NCI-H1105 (cell line): ENCODE measurements at regions not wholly inside any gene's neighbourhood (a gene's known extent, or its start where the extent isn't known, plus 50 kb on each side); places are given as distances from the start of the nearest gene placed in this dataset.
"Not testable (repeated sequence)": the region's sequence is repeated elsewhere in the genome, so short reads cannot be mapped to it uniquely, and the experiment has no call there.

Experiments used
- DNase-seq: peaks from one replicate; lab custom pipeline; 2025; lab: John Stamatoyannopoulos, UW

GRCh38 chr4:33802578-33802977 lies 2441.7 kb downstream of the ARAP2 start:
- DNase-seq, result no peak

GRCh38 chr4:33825685-33826084 lies 2418.6 kb downstream of the ARAP2 start:
- DNase-seq, result no peak

- DNase-seq, result not testable (repeated sequence)
Measured at GRCh38 chr4:33829356-33829755, 2415.0 kb downstream of the ARAP2 start.

GRCh38 chr4:33831442-33832066 lies 2412.8 kb downstream of the ARAP2 start:
- no peak for DNase-seq

GRCh38 chr4:33835764-33836163 lies 2408.6 kb downstream of the ARAP2 start:
- not testable (repeated sequence) for DNase-seq

- DNase-seq, result no peak
Measured at GRCh38 chr4:33837043-33837838, 2407.1 kb downstream of the ARAP2 start.

GRCh38 chr4:33841120-33841519 lies 2403.2 kb downstream of the ARAP2 start:
- no peak for DNase-seq

- DNase-seq, result no peak
Measured at GRCh38 chr4:33850371-33850902, 2393.9 kb downstream of the ARAP2 start.

- not testable (repeated sequence) for DNase-seq
Measured at GRCh38 chr4:33853670-33854069, 2390.6 kb downstream of the ARAP2 start.

GRCh38 chr4:33864290-33864859 lies 2379.9 kb downstream of the ARAP2 start:
- no peak for DNase-seq

- no peak for DNase-seq
Measured at GRCh38 chr4:33873791-33874190, 2370.5 kb downstream of the ARAP2 start.

GRCh38 chr4:33878710-33879109 lies 2365.6 kb downstream of the ARAP2 start:
- DNase-seq, result no peak

- DNase-seq, result no peak
Measured at GRCh38 chr4:33881176-33881575, 2363.1 kb downstream of the ARAP2 start.

GRCh38 chr4:33882246-33882990 lies 2361.9 kb downstream of the ARAP2 start:
- no peak for DNase-seq

- DNase-seq, result no peak
Measured at GRCh38 chr4:33883111-33883510, 2361.2 kb downstream of the ARAP2 start.

GRCh38 chr4:33886356-33886755 lies 2358.0 kb downstream of the ARAP2 start:
- no peak for DNase-seq

- DNase-seq, result no peak
Measured at GRCh38 chr4:33890841-33891240, 2353.5 kb downstream of the ARAP2 start.

GRCh38 chr4:33911959-33912358 lies 2332.4 kb downstream of the ARAP2 start:
- DNase-seq, result no peak

- DNase-seq, result no peak
Measured at GRCh38 chr4:33914386-33914785, 2329.9 kb downstream of the ARAP2 start.

- no peak for DNase-seq
Measured at GRCh38 chr4:33923469-33923868, 2320.8 kb downstream of the ARAP2 start.

- DNase-seq, result no peak
Measured at GRCh38 chr4:33924239-33924638, 2320.1 kb downstream of the ARAP2 start.

GRCh38 chr4:33924811-33925210 lies 2319.5 kb downstream of the ARAP2 start:
- DNase-seq, result no peak
